K562 (cell line): ENCODE measurements at regions not wholly inside any gene's neighbourhood (a gene's known extent, or its start where the extent isn't known, plus 50 kb on each side); places are given as distances from the start of the nearest gene placed in this dataset.

Source experiments
- ATAC-seq: fragments of 200-7000 bp; cut with Tn5 transposase; 3 replicates; pipeline ENCODE4 v1.9.1; 2020; ENCODE audit warnings: moderate library complexity
- BruUV-seq: library from RNA; stranded (reverse); fragments of 400-500 nt; replicated peaks from 2 replicates; lab custom pipeline; 2021; lab: Mats Ljungman, UMichigan
- CTCF ChIA-PET: fragments of 300-600 bp; formaldehyde crosslinking; extraction: SDS; loops from one replicate; lab custom pipeline; 2021; ENCODE audit warnings: low intra/inter-chr PET ratio; lab: Yijun Ruan, JAX
- POLR2A ChIA-PET: fragments of 300-600, 350-650 bp; sonication (Branson Sonifier 250); formaldehyde crosslinking; extraction: SDS; loops from one replicate; lab custom pipeline; 2021; ENCODE audit warnings: antibody characterized with exemption, inconsistent platforms; lab: Yijun Ruan, JAX
- DNase-seq, 4 experiments: peaks; one replicate each; pipeline versions ENCODE4 v3.0.0 to v3.0.0-alpha.2; 2011 to 2018; ENCODE audit warnings: low spot score in 3 of 4, mixed read lengths in 3 of 4; ENCODE audit errors: extremely low read depth in 1 of 4
- FAIRE-seq: peaks from 2 replicates; lab custom pipeline; 2011; peaks lifted over from hg19 to GRCh38; lab: Jason Lieb, UNC
- H2AFZ ChIP-seq: 2 replicates; pipeline ENCODE4 v1.6.0; 2011; ENCODE audit warnings: low read depth, low read length, control low read depth, inconsistent platforms
- H3K27ac ChIP-seq: fragments of 200-600 bp; 3 replicates; pipeline ENCODE4 v1.8.0; 2011; ENCODE audit warnings: low read depth, mild to moderate bottlenecking, control low read depth, inconsistent platforms, low read length, moderate library complexity, mixed read lengths; ENCODE audit errors: extremely low read depth
- H3K27me3 ChIP-seq, 2 experiments: fragments of 300-600 bp in 1 of 2; 2 replicates in 1 of 2; 3 replicates in 1 of 2; pipeline versions ENCODE4 v1.6.0 to v1.8.0; 2011; ENCODE audit warnings: inconsistent platforms in 2 of 2, low read length in 2 of 2, mild to moderate bottlenecking in 1 of 2, mixed read lengths in 1 of 2, moderate library complexity in 1 of 2; ENCODE audit not compliant: control insufficient read depth in 2 of 2, insufficient read depth in 2 of 2
- H3K36me3 ChIP-seq: fragments of 300-600 bp; 3 replicates; pipeline ENCODE4 v1.8.0; 2011; ENCODE audit warnings: mild to moderate bottlenecking, low read length, inconsistent platforms; ENCODE audit not compliant: control insufficient read depth, insufficient read depth
- H3K4me1 ChIP-seq, 2 experiments: fragments of 200-600 bp in 1 of 2; replicated peaks in 1 of 2; 2 replicates in 1 of 2; 3 replicates in 1 of 2; pipeline versions ENCODE4 v1.5.1 to v1.8.0; 2011; ENCODE audit warnings: inconsistent platforms in 2 of 2, low read length in 2 of 2, mild to moderate bottlenecking in 1 of 2, mixed read lengths in 1 of 2, moderate library complexity in 1 of 2; ENCODE audit not compliant: control insufficient read depth in 2 of 2, insufficient read depth in 2 of 2
- H3K4me2 ChIP-seq: 2 replicates; pipeline ENCODE4 v1.6.1; 2011; ENCODE audit warnings: low read length, control low read depth, inconsistent platforms, mixed read lengths; ENCODE audit not compliant: insufficient read depth
- H3K4me3 ChIP-seq: fragments of 200-600 bp; sonication (generic), shearing (Covaris generic); 2 replicates; pipeline ENCODE4 v1.5.1; 2016; ENCODE audit warnings: control low read depth, inconsistent platforms
- H3K79me2 ChIP-seq: fragments of 200-600 bp; 3 replicates; pipeline ENCODE4 v1.8.0; 2011; ENCODE audit warnings: low read length, inconsistent platforms; ENCODE audit not compliant: control insufficient read depth, insufficient read depth
- H3K9ac ChIP-seq, 2 experiments: 2 replicates each; pipeline versions ENCODE4 v1.6.0 to v1.6.1; 2011; ENCODE audit warnings: low read depth in 2 of 2, low read length in 2 of 2, control low read depth in 1 of 2, inconsistent platforms in 1 of 2, mild to moderate bottlenecking in 1 of 2, mixed read lengths in 1 of 2; ENCODE audit not compliant: insufficient read depth in 1 of 2
- H3K9me1 ChIP-seq: one replicate; pipeline ENCODE4 v1.6.0; 2011; ENCODE audit warnings: inconsistent platforms, mild to moderate bottlenecking, low read length, moderate library complexity; ENCODE audit not compliant: control insufficient read depth, insufficient read depth
- H3K9me3 ChIP-seq: replicated peaks from 2 replicates; pipeline ENCODE4 v1.5.1; 2011; ENCODE audit warnings: low read depth, low read length, inconsistent platforms; ENCODE audit not compliant: control insufficient read depth, insufficient read depth
- H4K20me1 ChIP-seq: replicated peaks from 2 replicates; pipeline ENCODE4 v1.6.1; 2011; ENCODE audit warnings: low read length, inconsistent platforms, mixed read lengths; ENCODE audit not compliant: control insufficient read depth, insufficient read depth
- CBFA2T2 ChIP-seq: fragments of 450-650 bp; conservative IDR thresholded peaks from 2 replicates; pipeline ENCODE4 v1.6.1; 2017; ENCODE audit warnings: mild to moderate bottlenecking
- ELF1 ChIP-seq: fragments of 200-800 bp; sonication (Bioruptor generic); IDR thresholded peaks from 2 replicates; pipeline ENCODE4 v1.6.1; 2016; ENCODE audit warnings: missing genetic modification characterization, missing compliant biosample characterization
- FOXA3 ChIP-seq, 2 experiments: fragments of 450-650 bp in 1 of 2; sonication (generic) in 1 of 2; formaldehyde crosslinking; IDR thresholded peaks in 1 of 2; conservative IDR thresholded peaks in 1 of 2; 2 replicates each; pipeline versions ENCODE4 v1.4.0 to v1.8.0; 2020 to 2022; ENCODE audit warnings: mild to moderate bottlenecking in 2 of 2, missing genetic modification reagents in 1 of 2
- FOXM1 ChIP-seq, 2 experiments: fragments of 450-650 bp in 1 of 2; sonication (generic) in 1 of 2; formaldehyde crosslinking in 1 of 2; IDR thresholded peaks; 2 replicates each; pipeline versions ENCODE4 v1.6.1 to v1.9.0; 2017 to 2022; ENCODE audit warnings: low read depth in 2 of 2, mild to moderate bottlenecking in 2 of 2, missing genetic modification reagents in 1 of 2, moderate library complexity in 1 of 2
- KLF13 ChIP-seq: fragments of 450-650 bp; IDR thresholded peaks from 2 replicates; pipeline ENCODE4 v1.6.1; 2016; ENCODE audit warnings: missing genetic modification characterization, low read depth, mild to moderate bottlenecking, missing compliant biosample characterization, moderate library complexity, borderline replicate concordance
- NR4A1 ChIP-seq, 2 experiments: fragments of 250-450 bp in 1 of 2; fragments of 450-650 bp in 1 of 2; sonication (Bioruptor Pico) in 1 of 2; IDR thresholded peaks; 2 replicates each; pipeline versions ENCODE4 v1.4.0 to v1.6.1; 2016 to 2020; ENCODE audit warnings: mild to moderate bottlenecking in 2 of 2, missing compliant biosample characterization in 1 of 2, missing genetic modification characterization in 1 of 2, moderate library complexity in 1 of 2
- RB1 ChIP-seq: fragments of 450-650 bp; IDR thresholded peaks from 2 replicates; pipeline ENCODE4 v1.6.1; 2017; ENCODE audit warnings: low read depth, mild to moderate bottlenecking
- RNF2 ChIP-seq: sonication (generic); IDR thresholded peaks from 2 replicates; pipeline ENCODE4 v1.6.1; 2016
- TCFL5 ChIP-seq: fragments of 250-450 bp; sonication (Bioruptor Pico); conservative IDR thresholded peaks from 2 replicates; pipeline ENCODE4 v1.6.1; 2021; ENCODE audit warnings: mild to moderate bottlenecking, moderate library complexity, matching md5 sums
- TRIM25 ChIP-seq: fragments of 450-650 bp; IDR thresholded peaks from 2 replicates; pipeline ENCODE4 v1.7.0; 2016; ENCODE audit warnings: borderline replicate concordance
- ZBED1 ChIP-seq: IDR thresholded peaks from 2 replicates; pipeline ENCODE4 v1.6.1; 2014
- ZFP1 ChIP-seq: fragments of 450-650 bp; formaldehyde crosslinking; IDR thresholded peaks from 2 replicates; pipeline ENCODE4 v1.4.0; 2020; ENCODE audit warnings: mild to moderate bottlenecking, mixed read lengths
- ZNF165 ChIP-seq: fragments of 250-450 bp; sonication (Bioruptor Pico); IDR thresholded peaks from 2 replicates; pipeline ENCODE4 v1.4.0; 2020; ENCODE audit warnings: borderline replicate concordance
- ZNF395 ChIP-seq: fragments of 200-800 bp; sonication (Bioruptor generic); IDR thresholded peaks from 2 replicates; pipeline ENCODE4 v1.6.1; 2017; ENCODE audit warnings: missing genetic modification characterization, missing compliant biosample characterization
- ZNF511 ChIP-seq: sonication (generic); formaldehyde crosslinking; IDR thresholded peaks from 2 replicates; pipeline ENCODE4 v1.8.0; 2022; ENCODE audit warnings: mild to moderate bottlenecking, missing genetic modification reagents
- ZNF699 ChIP-seq: fragments of 250-450 bp; sonication (Bioruptor Pico); IDR thresholded peaks from 2 replicates; pipeline ENCODE4 v1.8.0; 2021; ENCODE audit warnings: mild to moderate bottlenecking, moderate library complexity; ENCODE audit not compliant: insufficient replicate concordance
- WGBS: fragments of 100-300 bp; shearing (Covaris generic); methylation state at CpG from one replicate; pipeline ENCODE4 v1.1.6; 2016; ENCODE audit warnings: low coverage, mixed read lengths; ENCODE audit not compliant: insufficient coverage; ENCODE audit errors: missing lambda C conversion rate; 5-methylcytosine and 5-hydroxymethylcytosine counted together
- in situ Hi-C: fragments of 300-500 bp; cut with MboI; formaldehyde crosslinking; loops from 4 replicates; pipeline ENCODE4 v1.15.0; 2018; ENCODE audit warnings: inconsistent platforms, mixed read lengths
- intact Hi-C: fragments of 100-400 bp; cut with micrococcal nuclease; formaldehyde crosslinking; loops from 2 replicates; pipeline ENCODE4 v1.14.2; 2022

GRCh38 chr3:53422954-53423698, 71.3 kb upstream of the CACNA1D start (continued):
- TF ChIP-seq KLF13 (tag), result no peak
- no peak for TF ChIP-seq TRIM25

GRCh38 chr3:53425936-53426335, 68.5 kb upstream of the CACNA1D start:
- H3K79me2 ChIP-seq, result no peaks in the 10 kb centered on the region
- H4K20me1 ChIP-seq, result no peaks in the 10 kb centered on the region
- H3K27me3 ChIP-seq, result peaks cover 0 to 7% of the 10 kb centered on the region in 2 experiments; a peak in 2 of 5 replicates
- no peak for FAIRE-seq
- no peak for ATAC-seq
- H3K9ac ChIP-seq, result no peak overlapping the region
- CTCF ChIA-PET, result no interaction called here
- POLR2A ChIA-PET, result no interaction called here
- no peaks in the 10 kb centered on the region for H3K4me1 ChIP-seq
- H2AFZ ChIP-seq, result no peak overlapping the region
- intact Hi-C loops (loop anchor here (10.0 kb wide), 1 partner anchor 89 kb away; no protein-coding TSS in a partner anchor), in situ Hi-C loops (no loop called here)
- no peaks in the 10 kb centered on the region for H3K36me3 ChIP-seq
- H3K9me3 ChIP-seq, result no peaks in the 10 kb centered on the region
- no peak overlapping the region for H3K4me2 ChIP-seq
- H3K27ac ChIP-seq, result no peak overlapping the region
- no peak overlapping the region for H3K4me3 ChIP-seq
- BruUV-seq, result no TSS peak
- DNase-seq, result no peak
- no peaks in the 10 kb centered on the region for H3K9me1 ChIP-seq
- 0% methylated on average over 2 of the region's 2 CpGs for WGBS
- no peak for TF ChIP-seq RB1
- no peak for TF ChIP-seq ZFP1 (CRISPR knock-in tag)
- TF ChIP-seq ELF1 (tag), result no peak
- no peak for TF ChIP-seq ZNF699 (CRISPR knock-in tag)
- no peak for TF ChIP-seq ZBED1
- no peak for TF ChIP-seq ZNF165 (CRISPR knock-in tag)
- TF ChIP-seq NR4A1 (CRISPR knock-in tag; IDR thresholded peaks at IDR 0.05), result no peak
- no peak for TF ChIP-seq NR4A1 (tag; IDR thresholded peaks at IDR 0.05)
- no peak for TF ChIP-seq CBFA2T2
- no peak for TF ChIP-seq FOXA3 (CRISPR knock-in tag; conservative IDR thresholded peaks at IDR 0.05 in 1 of 2, IDR thresholded peaks at IDR 0.05 in 1 of 2)
- TF ChIP-seq ZNF395, result no peak
- TF ChIP-seq TCFL5 (CRISPR knock-in tag), result no peak
- no peak for TF ChIP-seq FOXM1 (IDR thresholded peaks at IDR 0.05; ENCODE audit: low read depth)
- TF ChIP-seq FOXM1 (CRISPR knock-in tag; IDR thresholded peaks at IDR 0.05; ENCODE audit: low read depth), result no peak
- no peak for TF ChIP-seq RNF2
- TF ChIP-seq ZNF511 (CRISPR knock-in tag), result no peak
